ENCODE measurements at regions not wholly inside any gene's neighbourhood (a gene's known extent, or its start where the extent isn't known, plus 50 kb on each side); places are given as distances from the start of the nearest gene placed in this dataset.

DNA sequence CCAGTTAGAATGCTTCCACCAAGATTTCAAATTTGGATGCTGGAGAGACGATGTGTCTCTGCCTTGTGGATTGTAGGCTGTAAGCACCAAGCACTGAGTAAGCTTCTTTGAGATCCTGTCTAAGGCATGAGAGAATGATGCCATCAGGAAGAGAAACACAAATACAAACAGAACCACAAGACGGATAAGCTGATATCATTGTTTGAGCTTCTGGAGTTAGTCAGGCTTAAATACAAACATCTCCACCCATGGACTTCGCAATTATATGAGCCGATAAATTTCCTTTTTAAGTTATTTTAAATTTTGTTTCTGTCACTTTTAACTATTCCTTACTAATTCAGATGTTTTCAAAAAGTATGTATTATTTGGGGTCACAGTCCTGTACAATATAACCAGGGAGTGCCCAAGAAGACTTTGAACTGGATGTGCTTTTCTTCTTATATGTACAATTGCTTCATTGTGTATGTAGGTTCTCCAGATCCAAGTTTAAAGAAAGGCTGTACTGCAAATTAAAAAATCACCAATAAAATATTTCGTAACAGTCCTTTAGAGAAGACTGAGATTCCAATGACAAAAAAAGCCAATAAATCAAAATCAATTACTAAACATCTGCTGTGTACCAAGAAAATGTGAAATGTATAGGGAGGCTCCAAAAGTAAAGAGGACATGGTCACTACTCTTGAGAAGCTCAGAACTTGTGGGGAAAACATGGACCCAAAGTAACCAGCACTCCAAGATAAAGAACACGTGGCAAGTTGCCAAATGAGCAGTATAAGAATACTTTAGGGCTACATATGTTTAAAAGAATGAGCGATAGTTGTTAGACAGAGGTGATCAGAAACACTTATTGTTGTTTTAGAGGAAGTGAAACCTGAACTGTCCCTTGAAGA, 274.1 kb downstream of the ADAMTS20 start:
- intact Hi-C loops (cut with micrococcal nuclease): no loop called here
- H3K27ac Mint-ChIP-seq: no peak overlapping the region
- 100% methylated on average over 1 of the region's 7 CpGs for WGBS (ENCODE audit: insufficient coverage)

GRCh38 chr12:43273467-43273866, 278.5 kb downstream of the ADAMTS20 start:
- Histone ChIP-seq H2AFZ (ENCODE audit: insufficient read depth, low read depth, low read length, poor library complexity, severe bottlenecking) (no peak overlapping the region), H3K9me3 (replicated peaks in 1 of 2; ENCODE audit: control insufficient read depth in 1 of 2, insufficient read depth in 1 of 2, low read length in 2 of 2) (no peaks in the 10 kb centered on the region), H4K20me1 (ENCODE audit: insufficient read depth, low read length) (no peaks in the 10 kb centered on the region), H3K4me2 (replicated peaks; ENCODE audit: extremely low read depth, low read length, poor library complexity, severe bottlenecking) (no peak overlapping the region), H3K4me3 (replicated peaks in 1 of 3; ENCODE audit: low read depth in 2 of 3, low read length in 3 of 3) (no peak overlapping the region), H3K79me2 (ENCODE audit: insufficient read depth, low read length) (no peaks in the 10 kb centered on the region), H3K9ac (ENCODE audit: insufficient read depth, low read length, poor library complexity, severe bottlenecking) (no peak overlapping the region), H3K27me3 (ENCODE audit: control insufficient read depth in 2 of 2, insufficient read depth in 2 of 2, low read length in 2 of 2) (no peaks in the 10 kb centered on the region), H3K27ac (ENCODE audit: low read depth in 1 of 2, low read length in 2 of 2) (no peak overlapping the region), H3K4me1 (ENCODE audit: control insufficient read depth in 1 of 2, insufficient read depth in 2 of 2, low read length in 2 of 2) (no peaks in the 10 kb centered on the region), H3K36me3 (replicated peaks in 1 of 2; ENCODE audit: control insufficient read depth in 1 of 2, insufficient read depth in 2 of 2, low read length in 2 of 2) (no peaks in the 10 kb centered on the region)
- Mint-ChIP-seq H3K4me1 (no peaks in the 10 kb centered on the region), H3K36me3 (no peaks in the 10 kb centered on the region), H3K27ac (no peak overlapping the region), H3K27me3 (ENCODE audit: low read depth in 3 of 3) (peaks cover 0 to 1% (median 0%) of the 10 kb centered on the region in 3 donors), H3K9me3 (peaks cover 0 to 2% (median 0%) of the 10 kb centered on the region in 7 donors), H3K4me3 (no peak overlapping the region)
- WGBS (ENCODE audit: insufficient coverage): no CpG with 5 or more reads among the region's 2 CpGs
- intact Hi-C loops (cut with micrococcal nuclease): no loop called here
- TF ChIP-seq CTCF (IDR thresholded peaks at IDR 0.05): no peak
- DNase-seq: no peak

More for the DNA sequence above, 274.1 kb downstream of the ADAMTS20 start:
- H2AFZ ChIP-seq (ENCODE audit: insufficient read depth, low read depth, low read length, poor library complexity, severe bottlenecking): no peak overlapping the region
- TF ChIP-seq CTCF (IDR thresholded peaks at IDR 0.05): no peak
- H3K4me3 Mint-ChIP-seq: no peak overlapping the region
- H3K4me1 Mint-ChIP-seq: no peaks in the 10 kb centered on the region
- H3K36me3 Mint-ChIP-seq: no peaks in the 10 kb centered on the region
- no peak overlapping the region for H3K27ac ChIP-seq (ENCODE audit: low read depth in 1 of 2, low read length in 2 of 2)
- H3K9me3 ChIP-seq (replicated peaks in 1 of 2; ENCODE audit: control insufficient read depth in 1 of 2, insufficient read depth in 1 of 2, low read length in 2 of 2): no peaks in the 10 kb centered on the region
- H3K4me1 ChIP-seq (ENCODE audit: control insufficient read depth in 1 of 2, insufficient read depth in 2 of 2, low read length in 2 of 2): no peaks in the 10 kb centered on the region
- H4K20me1 ChIP-seq (ENCODE audit: insufficient read depth, low read length): no peaks in the 10 kb centered on the region
- peaks cover 0 to 2% (median 0%) of the 10 kb centered on the region in 7 donors for H3K9me3 Mint-ChIP-seq
- H3K9ac ChIP-seq (ENCODE audit: insufficient read depth, low read length, poor library complexity, severe bottlenecking): no peak overlapping the region
- no peaks in the 10 kb centered on the region for H3K79me2 ChIP-seq (ENCODE audit: insufficient read depth, low read length)
- no peaks in the 10 kb centered on the region for H3K27me3 ChIP-seq (ENCODE audit: control insufficient read depth in 2 of 2, insufficient read depth in 2 of 2, low read length in 2 of 2)
- H3K36me3 ChIP-seq (replicated peaks in 1 of 2; ENCODE audit: control insufficient read depth in 1 of 2, insufficient read depth in 2 of 2, low read length in 2 of 2): no peaks in the 10 kb centered on the region
- H3K4me3 ChIP-seq (replicated peaks in 1 of 3; ENCODE audit: low read depth in 2 of 3, low read length in 3 of 3): no peak overlapping the region
- H3K27me3 Mint-ChIP-seq (ENCODE audit: low read depth in 3 of 3): peaks cover 0 to 1% (median 0%) of the 10 kb centered on the region in 3 donors
- H3K4me2 ChIP-seq (replicated peaks; ENCODE audit: extremely low read depth, low read length, poor library complexity, severe bottlenecking): no peak overlapping the region
- DNase-seq: no peak
